GM23338 (cell line): ENCODE measurements at regions not wholly inside any gene's neighbourhood (a gene's known extent, or its start where the extent isn't known, plus 50 kb on each side); places are given as distances from the start of the nearest gene placed in this dataset.

Experiments
- ATAC-seq: fragments of 200-7000 bp; cut with Tn5 transposase; 3 replicates; pipeline ENCODE4 v1.9.1; 2020
- DNase-seq: peaks from one replicate; pipeline ENCODE4 v3.0.0-alpha.2; 2015; ENCODE audit warnings: low spot score
- H2AFZ ChIP-seq: fragments of 200-600 bp; sonication (generic); 2 replicates; pipeline ENCODE4 v1.8.0; 2016; ENCODE audit warnings: antibody characterized with exemption, mild to moderate bottlenecking, moderate library complexity
- H3F3A ChIP-seq: fragments of 200-600 bp; sonication (generic); replicated peaks from 2 replicates; pipeline ENCODE4 v1.8.0; 2017; ENCODE audit warnings: antibody characterized with exemption, mixed run types, low read depth
- H3K27ac ChIP-seq: fragments of 200-600 bp; sonication (generic); 2 replicates; pipeline ENCODE4 v1.6.1; 2016; ENCODE audit warnings: low read depth
- H3K27me3 ChIP-seq: fragments of 200-600 bp; sonication (generic); 2 replicates; pipeline ENCODE4 v1.8.0; 2016; ENCODE audit warnings: mild to moderate bottlenecking, mixed run types, moderate library complexity; ENCODE audit not compliant: insufficient read depth
- H3K36me3 ChIP-seq: fragments of 200-600 bp; sonication (generic); 2 replicates; pipeline ENCODE4 v1.8.0; 2016; ENCODE audit warnings: mild to moderate bottlenecking; ENCODE audit not compliant: insufficient read depth
- H3K4me1 ChIP-seq: fragments of 200-600 bp; sonication (generic); 2 replicates; pipeline ENCODE4 v1.8.0; 2016; ENCODE audit warnings: mild to moderate bottlenecking, moderate library complexity; ENCODE audit not compliant: insufficient read depth
- H3K4me2 ChIP-seq: fragments of 200-600 bp; sonication (generic); 2 replicates; pipeline ENCODE4 v1.7.1; 2017; ENCODE audit warnings: mixed run types
- H3K4me3 ChIP-seq: fragments of 200-600 bp; sonication (generic); 2 replicates; pipeline ENCODE4 v1.6.1; 2016; ENCODE audit warnings: mixed run types
- H3K79me2 ChIP-seq: fragments of 200-600 bp; sonication (generic); replicated peaks from 2 replicates; pipeline ENCODE4 v1.8.0; 2017; ENCODE audit warnings: mild to moderate bottlenecking; ENCODE audit not compliant: insufficient read depth
- H3K9me2 ChIP-seq: fragments of 200-600 bp; sonication (generic); 2 replicates; pipeline ENCODE4 v1.8.0; 2017; ENCODE audit not compliant: insufficient read depth
- H4K20me1 ChIP-seq: fragments of 200-600 bp; sonication (generic); replicated peaks from 2 replicates; pipeline ENCODE4 v1.8.0; 2017; ENCODE audit warnings: mild to moderate bottlenecking; ENCODE audit not compliant: insufficient read depth
- H3K27ac Mint-ChIP-seq: 2 replicates; pipeline ENCODE4 v1.8.0; 2020; ENCODE audit warnings: inconsistent platforms, mild to moderate bottlenecking, moderate library complexity, mixed read lengths
- H3K27me3 Mint-ChIP-seq: 3 replicates; pipeline ENCODE4 v1.8.0; 2022; ENCODE audit warnings: low read depth, mild to moderate bottlenecking, moderate library complexity, mixed read lengths, inconsistent platforms; ENCODE audit not compliant: insufficient read depth, poor library complexity
- H3K36me3 Mint-ChIP-seq: 3 replicates; pipeline ENCODE4 v1.8.0; 2021; ENCODE audit warnings: low read depth, mild to moderate bottlenecking, inconsistent platforms, moderate library complexity, mixed read lengths
- H3K4me1 Mint-ChIP-seq: 3 replicates; pipeline ENCODE4 v1.8.0; 2020; ENCODE audit warnings: mild to moderate bottlenecking, inconsistent platforms, mixed read lengths
- H3K4me3 Mint-ChIP-seq: 3 replicates; pipeline ENCODE4 v1.8.0; 2021; ENCODE audit warnings: moderate library complexity, mild to moderate bottlenecking, inconsistent platforms, mixed read lengths
- H3K9me3 Mint-ChIP-seq: 3 replicates; pipeline ENCODE4 v1.8.0; 2020; ENCODE audit warnings: moderate library complexity, mild to moderate bottlenecking, inconsistent platforms, mixed read lengths
- ETS1 ChIP-seq: IDR thresholded peaks from 2 replicates; pipeline ENCODE4 v1.6.1; 2016; ENCODE audit warnings: antibody characterized with exemption
- EZH2 ChIP-seq: fragments of 200-600 bp; sonication (generic); IDR thresholded peaks from one replicate; pipeline ENCODE4 v1.8.0; 2017; ENCODE audit warnings: antibody characterized with exemption, mild to moderate bottlenecking, low read depth; ENCODE audit not compliant: unreplicated experiment
- NANOG ChIP-seq: IDR thresholded peaks from 2 replicates; pipeline ENCODE4 v1.6.1; 2016; ENCODE audit warnings: antibody characterized with exemption, borderline replicate concordance
- REST ChIP-seq: IDR thresholded peaks from one replicate; pipeline ENCODE4 v1.6.1; 2018; ENCODE audit warnings: antibody characterized with exemption; ENCODE audit not compliant: unreplicated experiment
- STAT1 ChIP-seq: IDR thresholded peaks from one replicate; pipeline ENCODE4 v1.6.1; 2016; ENCODE audit warnings: antibody characterized with exemption; ENCODE audit not compliant: unreplicated experiment
- ZNF462 ChIP-seq: fragments of 250-450 bp; sonication (Bioruptor Pico); IDR thresholded peaks from 2 replicates; pipeline ENCODE4 v1.5.0; 2020; ENCODE audit warnings: mild to moderate bottlenecking, moderate library complexity

- Histone ChIP-seq H3K27me3 (no peaks in the 10 kb centered on the region), H3K4me1 (no peaks in the 10 kb centered on the region), H3F3A (no peaks in the 10 kb centered on the region), H3K4me2 (no peak overlapping the region), H3K9me2 (no peaks in the 10 kb centered on the region), H4K20me1 (no peaks in the 10 kb centered on the region), H2AFZ (no peak overlapping the region), H3K79me2 (no peaks in the 10 kb centered on the region), H3K27ac (no peak overlapping the region), H3K36me3 (no peaks in the 10 kb centered on the region), H3K4me3 (no peak overlapping the region)
- Mint-ChIP-seq H3K9me3 (no peaks in the 10 kb centered on the region), H3K4me3 (no peak overlapping the region), H3K27ac (no peak overlapping the region), H3K4me1 (peaks cover 5% of the 10 kb centered on the region; the same call in 2 of the 3 replicates), H3K36me3 (no peaks in the 10 kb centered on the region), H3K27me3 (peaks cover 1% of the 10 kb centered on the region)
- no peak for DNase-seq
- TF ChIP-seq STAT1, result no peak
- TF ChIP-seq ZNF462 (CRISPR knock-in tag), result no peak
- no peak for TF ChIP-seq EZH2
- TF ChIP-seq REST, result no peak
- no peak for TF ChIP-seq ETS1
- no peak for TF ChIP-seq NANOG
- ATAC-seq, result no peak
Observed at GRCh38 chr7:81385370-81385769, 384.5 kb downstream of the HGF start.
